ENCODE measurements at regions not wholly inside any gene's neighbourhood (a gene's known extent, or its start where the extent isn't known, plus 50 kb on each side); places are given as distances from the start of the nearest gene placed in this dataset.

DNA sequence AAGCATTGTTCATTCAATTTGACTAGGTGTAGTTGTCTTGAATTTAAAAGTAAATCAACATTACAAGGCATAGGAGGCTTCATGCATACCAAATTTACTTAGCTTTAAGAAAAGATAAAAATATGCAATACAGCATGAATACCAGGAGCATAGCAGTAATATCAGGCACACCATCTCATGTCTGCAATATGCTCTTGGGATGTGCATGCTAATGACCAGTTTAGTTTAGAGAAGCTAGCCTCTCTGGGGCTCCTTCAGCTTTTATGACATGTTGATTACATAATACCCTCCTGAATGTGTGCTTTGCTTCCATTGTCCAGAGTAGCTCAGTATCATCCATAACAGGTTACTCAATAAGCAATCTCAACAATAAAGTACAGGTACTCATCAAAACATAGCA is 497.2 kb downstream of the FLRT2 start:
- H3K36me3 ChIP-seq (replicated peaks in 1 of 2; ENCODE audit: control insufficient read depth in 1 of 2, insufficient read depth in 2 of 2, low read length in 2 of 2): no peaks in the 10 kb centered on the region
- intact Hi-C loops (cut with micrococcal nuclease; ENCODE audit: unreplicated experiment): no loop called here
- H3K79me2 ChIP-seq (ENCODE audit: insufficient read depth, low read length): no peaks in the 10 kb centered on the region
- no peak overlapping the region for H3K9ac ChIP-seq (ENCODE audit: insufficient read depth, low read depth, low read length)
- H3K4me3 ChIP-seq (replicated peaks in 1 of 3; ENCODE audit: insufficient read depth in 1 of 3, low read depth in 2 of 3, low read length in 3 of 3): no peak overlapping the region
- in situ Hi-C loops (cut with HindIII; ENCODE audit: extremely low pct_ligation_motif_present, low pct_unique_long_range_greater_than_20kb): no loop called here
- H3K9me3 ChIP-seq (ENCODE audit: low read length): peaks cover 48% of the 10 kb centered on the region
- BruUV-seq (replicated peaks): no TSS peak
- ChIA-PET CTCF (ENCODE audit: low intra/inter-chr PET ratio, low total read pairs) (no interaction called here), POLR2A (no interaction called here)
- H3K27me3 ChIP-seq (ENCODE audit: control insufficient read depth in 1 of 2, insufficient read depth in 2 of 2, low read length in 2 of 2): no peaks in the 10 kb centered on the region
- H2AFZ ChIP-seq (ENCODE audit: low read length): no peak overlapping the region
- no peak for FAIRE-seq
- no peak overlapping the region for H3K27ac ChIP-seq (ENCODE audit: extremely low read length, insufficient read depth, low read length)
- no peak overlapping the region for H3K4me2 ChIP-seq (ENCODE audit: low read depth, low read length)
- no peak for ATAC-seq
- no peak for DNase-seq (ENCODE audit: low spot score)
- H3K4me1 ChIP-seq (ENCODE audit: insufficient read depth, low read length): no peaks in the 10 kb centered on the region
- no peaks in the 10 kb centered on the region for H4K20me1 ChIP-seq (ENCODE audit: insufficient read depth, low read length)
- TF ChIP-seq, protein P1, sequence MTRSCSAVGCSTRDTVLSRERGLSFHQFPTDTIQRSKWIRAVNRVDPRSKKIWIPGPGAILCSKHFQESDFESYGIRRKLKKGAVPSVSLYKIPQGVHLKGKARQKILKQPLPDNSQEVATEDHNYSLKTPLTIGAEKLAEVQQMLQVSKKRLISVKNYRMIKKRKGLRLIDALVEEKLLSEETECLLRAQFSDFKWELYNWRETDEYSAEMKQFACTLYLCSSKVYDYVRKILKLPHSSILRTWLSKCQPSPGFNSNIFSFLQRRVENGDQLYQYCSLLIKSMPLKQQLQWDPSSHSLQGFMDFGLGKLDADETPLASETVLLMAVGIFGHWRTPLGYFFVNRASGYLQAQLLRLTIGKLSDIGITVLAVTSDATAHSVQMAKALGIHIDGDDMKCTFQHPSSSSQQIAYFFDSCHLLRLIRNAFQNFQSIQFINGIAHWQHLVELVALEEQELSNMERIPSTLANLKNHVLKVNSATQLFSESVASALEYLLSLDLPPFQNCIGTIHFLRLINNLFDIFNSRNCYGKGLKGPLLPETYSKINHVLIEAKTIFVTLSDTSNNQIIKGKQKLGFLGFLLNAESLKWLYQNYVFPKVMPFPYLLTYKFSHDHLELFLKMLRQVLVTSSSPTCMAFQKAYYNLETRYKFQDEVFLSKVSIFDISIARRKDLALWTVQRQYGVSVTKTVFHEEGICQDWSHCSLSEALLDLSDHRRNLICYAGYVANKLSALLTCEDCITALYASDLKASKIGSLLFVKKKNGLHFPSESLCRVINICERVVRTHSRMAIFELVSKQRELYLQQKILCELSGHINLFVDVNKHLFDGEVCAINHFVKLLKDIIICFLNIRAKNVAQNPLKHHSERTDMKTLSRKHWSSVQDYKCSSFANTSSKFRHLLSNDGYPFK (CRISPR knock-in tag; IDR thresholded peaks at IDR 0.05; ENCODE audit: borderline replicate concordance): no peak
- TF ChIP-seq JUNB (CRISPR knock-in tag; IDR thresholded peaks at IDR 0.05; ENCODE audit: borderline replicate concordance) (no peak), SALL2 (CRISPR knock-in tag; IDR thresholded peaks at IDR 0.05) (no peak), PRPF4 (IDR thresholded peaks at IDR 0.05; ENCODE audit: low read depth, low read length, poor library complexity, severe bottlenecking) (no peak), ZMAT5 (CRISPR knock-in tag; IDR thresholded peaks at IDR 0.05; ENCODE audit: borderline replicate concordance, low read depth) (no peak), ZNF674 (CRISPR knock-in tag; IDR thresholded peaks at IDR 0.05; ENCODE audit: low read depth) (no peak), REL (CRISPR knock-in tag; conservative IDR thresholded peaks at IDR 0.05) (no peak), CC2D1A (CRISPR knock-in tag; IDR thresholded peaks at IDR 0.05) (no peak), TP53 (CRISPR knock-in tag; conservative IDR thresholded peaks at IDR 0.05) (no peak), ZNF614 (CRISPR knock-in tag; IDR thresholded peaks at IDR 0.05; ENCODE audit: borderline replicate concordance) (no peak), XRCC5 (optimal IDR thresholded peaks at IDR 0.05; ENCODE audit: low read length) (no peak)
- TF ChIP-seq, protein P2, sequence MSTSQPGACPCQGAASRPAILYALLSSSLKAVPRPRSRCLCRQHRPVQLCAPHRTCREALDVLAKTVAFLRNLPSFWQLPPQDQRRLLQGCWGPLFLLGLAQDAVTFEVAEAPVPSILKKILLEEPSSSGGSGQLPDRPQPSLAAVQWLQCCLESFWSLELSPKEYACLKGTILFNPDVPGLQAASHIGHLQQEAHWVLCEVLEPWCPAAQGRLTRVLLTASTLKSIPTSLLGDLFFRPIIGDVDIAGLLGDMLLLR (CRISPR knock-in tag; IDR thresholded peaks at IDR 0.05): no peak
